Bronchial epithelial cell (primary cell): ENCODE measurements at regions not wholly inside any gene's neighbourhood (a gene's known extent, or its start where the extent isn't known, plus 50 kb on each side); places are given as distances from the start of the nearest gene placed in this dataset.

Experiments used
- DNase-seq: peaks from one replicate; pipeline ENCODE4 v3.0.0-alpha.2; 2010; ENCODE audit warnings: low read depth
- FAIRE-seq: peaks from 2 replicates; lab custom pipeline; 2011; peaks lifted over from hg19 to GRCh38; lab: Jason Lieb, UNC
- H3K27me3 ChIP-seq: 2 replicates; pipeline ENCODE4 v1.5.1; 2011; ENCODE audit warnings: low read length; ENCODE audit not compliant: control insufficient read depth, insufficient read depth
- H3K36me3 ChIP-seq: 2 replicates; pipeline ENCODE4 v1.5.1; 2011; ENCODE audit warnings: low read length; ENCODE audit not compliant: control insufficient read depth, insufficient read depth
- H3K4me3 ChIP-seq: 2 replicates; pipeline ENCODE4 v1.5.1; 2011; ENCODE audit warnings: mild to moderate bottlenecking, low read depth, low read length, control low read depth
- TF ChIP-seq, protein P1 (sequence below): IDR thresholded peaks from 2 replicates; pipeline ENCODE4 v1.5.1; 2011; ENCODE audit warnings: mild to moderate bottlenecking, moderate library complexity, low read length, control low read depth, inconsistent platforms; ENCODE audit not compliant: insufficient read depth, severe bottlenecking

- no peak for FAIRE-seq
- H3K36me3 ChIP-seq = no peaks in the 10 kb centered on the region
- TF ChIP-seq, protein P1, sequence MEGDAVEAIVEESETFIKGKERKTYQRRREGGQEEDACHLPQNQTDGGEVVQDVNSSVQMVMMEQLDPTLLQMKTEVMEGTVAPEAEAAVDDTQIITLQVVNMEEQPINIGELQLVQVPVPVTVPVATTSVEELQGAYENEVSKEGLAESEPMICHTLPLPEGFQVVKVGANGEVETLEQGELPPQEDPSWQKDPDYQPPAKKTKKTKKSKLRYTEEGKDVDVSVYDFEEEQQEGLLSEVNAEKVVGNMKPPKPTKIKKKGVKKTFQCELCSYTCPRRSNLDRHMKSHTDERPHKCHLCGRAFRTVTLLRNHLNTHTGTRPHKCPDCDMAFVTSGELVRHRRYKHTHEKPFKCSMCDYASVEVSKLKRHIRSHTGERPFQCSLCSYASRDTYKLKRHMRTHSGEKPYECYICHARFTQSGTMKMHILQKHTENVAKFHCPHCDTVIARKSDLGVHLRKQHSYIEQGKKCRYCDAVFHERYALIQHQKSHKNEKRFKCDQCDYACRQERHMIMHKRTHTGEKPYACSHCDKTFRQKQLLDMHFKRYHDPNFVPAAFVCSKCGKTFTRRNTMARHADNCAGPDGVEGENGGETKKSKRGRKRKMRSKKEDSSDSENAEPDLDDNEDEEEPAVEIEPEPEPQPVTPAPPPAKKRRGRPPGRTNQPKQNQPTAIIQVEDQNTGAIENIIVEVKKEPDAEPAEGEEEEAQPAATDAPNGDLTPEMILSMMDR = no peak
Observed at GRCh38 chr10:108653531-108653930, 1269.8 kb downstream of the XPNPEP1 start.

GRCh38 chr10:108639010-108639409 is 1284.3 kb downstream of the XPNPEP1 start:
- DNase-seq (no peak), FAIRE-seq (no peak)
- Histone ChIP-seq H3K36me3 (no peaks in the 10 kb centered on the region), H3K4me3 (no peak overlapping the region), H3K27me3 (no peaks in the 10 kb centered on the region)
- TF ChIP-seq, protein P1 = no peak

More at GRCh38 chr10:108653531-108653930, 1269.8 kb downstream of the XPNPEP1 start:
- no peak for DNase-seq
- Histone ChIP-seq H3K27me3 (no peaks in the 10 kb centered on the region), H3K4me3 (no peak overlapping the region)

GRCh38 chr10:108638225-108638624 is 1285.1 kb downstream of the XPNPEP1 start:
- Histone ChIP-seq H3K27me3 (no peaks in the 10 kb centered on the region), H3K36me3 (no peaks in the 10 kb centered on the region), H3K4me3 (no peak overlapping the region)
- DNase-seq = no peak
- no peak for FAIRE-seq
- TF ChIP-seq, protein P1 = no peak

GRCh38 chr10:108633046-108633445 is 1290.3 kb downstream of the XPNPEP1 start:
- FAIRE-seq = no peak
- Histone ChIP-seq H3K4me3 (no peak overlapping the region), H3K36me3 (no peaks in the 10 kb centered on the region), H3K27me3 (no peaks in the 10 kb centered on the region)
- TF ChIP-seq, protein P1 = no peak
- no peak for DNase-seq

DNA sequence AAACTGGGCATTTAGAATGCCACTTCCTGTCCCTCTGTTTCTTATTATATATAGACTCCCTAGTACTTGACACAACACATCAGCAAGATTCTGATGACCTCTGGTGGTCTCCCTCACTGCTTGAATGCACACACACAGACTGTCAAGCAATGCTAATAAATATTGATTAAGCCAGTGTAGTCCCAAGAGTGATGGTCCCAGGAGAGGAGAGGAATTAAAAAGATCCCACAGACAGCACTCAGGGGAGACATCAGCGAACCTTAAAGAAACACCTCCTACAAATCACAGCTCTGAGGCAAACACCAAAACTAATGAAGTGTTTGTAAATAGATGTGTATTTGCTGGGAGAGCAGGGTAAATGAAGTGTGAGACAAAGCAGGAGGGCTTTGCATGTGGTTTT is 1291.2 kb downstream of the XPNPEP1 start:
- FAIRE-seq = no peak
- TF ChIP-seq, protein P1 = no peak
- Histone ChIP-seq H3K27me3 (no peaks in the 10 kb centered on the region), H3K36me3 (no peaks in the 10 kb centered on the region), H3K4me3 (no peak overlapping the region)
- DNase-seq = no peak

GRCh38 chr10:108631332-108631731 is 1292.0 kb downstream of the XPNPEP1 start:
- DNase-seq (no peak), FAIRE-seq (no peak)
- H3K36me3 ChIP-seq = no peaks in the 10 kb centered on the region
- TF ChIP-seq, protein P1 = no peak
- no peak overlapping the region for H3K4me3 ChIP-seq
- H3K27me3 ChIP-seq = no peaks in the 10 kb centered on the region
